Hepatocyte (in vitro differentiated cells): ENCODE measurements at regions not wholly inside any gene's neighbourhood (a gene's known extent, or its start where the extent isn't known, plus 50 kb on each side); places are given as distances from the start of the nearest gene placed in this dataset.
A peak's percentile ranks its signal among the peaks of the same experiment; 100 is the strongest.

ENCODE experiments used
- DNase-seq: peaks from one replicate; pipeline ENCODE4 v3.0.0-alpha.2; 2016; ENCODE audit warnings: low spot score
- H2AFZ ChIP-seq: fragments of 200-600 bp; sonication (generic); 2 replicates; pipeline ENCODE4 v1.6.0; 2016; ENCODE audit warnings: antibody characterized with exemption, mild to moderate bottlenecking
- H3K27ac ChIP-seq: fragments of 200-600 bp; sonication (generic); 2 replicates; pipeline ENCODE4 v1.5.1; 2016; ENCODE audit warnings: mild to moderate bottlenecking
- H3K27me3 ChIP-seq: fragments of 200-600 bp; sonication (generic); 2 replicates; pipeline ENCODE4 v1.6.1; 2016
- H3K36me3 ChIP-seq: fragments of 200-600 bp; sonication (generic); replicated peaks from 2 replicates; pipeline ENCODE4 v1.5.1; 2016; ENCODE audit warnings: low read depth; ENCODE audit not compliant: insufficient read depth
- H3K4me1 ChIP-seq: fragments of 200-600 bp; sonication (generic); 2 replicates; pipeline ENCODE4 v1.5.1; 2016; ENCODE audit warnings: mild to moderate bottlenecking, moderate library complexity; ENCODE audit not compliant: insufficient read depth
- H3K4me2 ChIP-seq: fragments of 200-600 bp; sonication (generic); 2 replicates; pipeline ENCODE4 v1.6.0; 2016
- H3K4me3 ChIP-seq: fragments of 200-600 bp; sonication (generic); 2 replicates; pipeline ENCODE4 v1.5.1; 2016; ENCODE audit warnings: mild to moderate bottlenecking
- H3K79me2 ChIP-seq: fragments of 200-600 bp; sonication (generic); 2 replicates; pipeline ENCODE4 v1.6.0; 2017; ENCODE audit warnings: mild to moderate bottlenecking
- H3K9me2 ChIP-seq: fragments of 200-600 bp; sonication (generic); replicated peaks from 2 replicates; pipeline ENCODE4 v1.6.0; 2017; ENCODE audit warnings: mild to moderate bottlenecking; ENCODE audit not compliant: insufficient read depth
- H3K9me3 ChIP-seq: fragments of 200-600 bp; sonication (generic); 2 replicates; pipeline ENCODE4 v1.5.1; 2016; ENCODE audit warnings: low read depth, mild to moderate bottlenecking
- H4K20me1 ChIP-seq: fragments of 200-600 bp; sonication (generic); 2 replicates; pipeline ENCODE4 v1.6.0; 2016; ENCODE audit warnings: mild to moderate bottlenecking; ENCODE audit not compliant: insufficient read depth, poor library complexity, severe bottlenecking
- CTCF ChIP-seq: fragments of 200-600 bp; sonication (generic); IDR thresholded peaks from 2 replicates; pipeline ENCODE4 v1.5.1; 2016; ENCODE audit warnings: antibody characterized with exemption, mild to moderate bottlenecking; ENCODE audit not compliant: poor library complexity
- EZH2 ChIP-seq: fragments of 200-600 bp; sonication (generic); IDR thresholded peaks from 2 replicates; pipeline ENCODE4 v1.6.1; 2016; ENCODE audit warnings: antibody characterized with exemption, mild to moderate bottlenecking, borderline replicate concordance
- EZH2phosphoT487 ChIP-seq: fragments of 200-600 bp; sonication (generic); IDR thresholded peaks from one replicate; pipeline ENCODE4 v1.6.1; 2018; ENCODE audit warnings: antibody characterized with exemption, mild to moderate bottlenecking, low read depth, moderate library complexity; ENCODE audit not compliant: unreplicated experiment, severe bottlenecking
- WGBS: methylation state at CpG from one replicate; pipeline ENCODE4 v1.1.6; 2016; ENCODE audit warnings: low lambda C conversion rate; ENCODE audit errors: missing lambda C conversion rate; 5-methylcytosine and 5-hydroxymethylcytosine counted together

GRCh38 chr21:35478161-35479064 lies 429.3 kb upstream of the RUNX1 start:
- no peak for DNase-seq
- Histone ChIP-seq H3K9me3 (no peaks in the 10 kb centered on the region), H4K20me1 (no peaks in the 10 kb centered on the region), H3K4me3 (no peak overlapping the region), H3K79me2 (no peaks in the 10 kb centered on the region), H2AFZ (no peak overlapping the region), H3K4me2 (no peak overlapping the region), H3K27ac (no peak overlapping the region), H3K36me3 (no peaks in the 10 kb centered on the region), H3K4me1 (no peaks in the 10 kb centered on the region), H3K27me3 (no peaks in the 10 kb centered on the region), H3K9me2 (no peaks in the 10 kb centered on the region)
- TF ChIP-seq EZH2 (no peak), EZH2phosphoT487 (no peak), CTCF (no peak)
- WGBS: 94% methylated on average over 5 of the region's 5 CpGs

GRCh38 chr21:35477622-35478021 lies 428.5 kb upstream of the RUNX1 start:
- Histone ChIP-seq H3K27me3 (no peaks in the 10 kb centered on the region), H3K79me2 (no peaks in the 10 kb centered on the region), H4K20me1 (no peaks in the 10 kb centered on the region), H2AFZ (no peak overlapping the region), H3K4me1 (no peaks in the 10 kb centered on the region), H3K9me3 (no peaks in the 10 kb centered on the region), H3K4me2 (no peak overlapping the region), H3K36me3 (no peaks in the 10 kb centered on the region), H3K9me2 (no peaks in the 10 kb centered on the region), H3K27ac (peak overlapping the region; percentile 51), H3K4me3 (no peak overlapping the region)
- no peak for DNase-seq
- WGBS: 93% methylated on average over 3 of the region's 3 CpGs
- TF ChIP-seq CTCF (no peak), EZH2 (no peak), EZH2phosphoT487 (no peak)

GRCh38 chr21:35476621-35477395 lies 427.7 kb upstream of the RUNX1 start:
- Histone ChIP-seq H3K27ac (peak overlapping the region; percentile 51), H3K27me3 (no peaks in the 10 kb centered on the region), H3K4me3 (no peak overlapping the region), H4K20me1 (no peaks in the 10 kb centered on the region), H3K36me3 (no peaks in the 10 kb centered on the region), H2AFZ (no peak overlapping the region), H3K4me1 (no peaks in the 10 kb centered on the region), H3K9me2 (no peaks in the 10 kb centered on the region), H3K79me2 (no peaks in the 10 kb centered on the region), H3K9me3 (no peaks in the 10 kb centered on the region), H3K4me2 (no peak overlapping the region)
- WGBS: 37% methylated on average over 9 of the region's 9 CpGs
- DNase-seq: no peak
- TF ChIP-seq CTCF: no peak
- no peak for TF ChIP-seq EZH2
- TF ChIP-seq EZH2phosphoT487: no peak
